ENCODE measurements at regions not wholly inside any gene's neighbourhood (a gene's known extent, or its start where the extent isn't known, plus 50 kb on each side); places are given as distances from the start of the nearest gene placed in this dataset.

DNA sequence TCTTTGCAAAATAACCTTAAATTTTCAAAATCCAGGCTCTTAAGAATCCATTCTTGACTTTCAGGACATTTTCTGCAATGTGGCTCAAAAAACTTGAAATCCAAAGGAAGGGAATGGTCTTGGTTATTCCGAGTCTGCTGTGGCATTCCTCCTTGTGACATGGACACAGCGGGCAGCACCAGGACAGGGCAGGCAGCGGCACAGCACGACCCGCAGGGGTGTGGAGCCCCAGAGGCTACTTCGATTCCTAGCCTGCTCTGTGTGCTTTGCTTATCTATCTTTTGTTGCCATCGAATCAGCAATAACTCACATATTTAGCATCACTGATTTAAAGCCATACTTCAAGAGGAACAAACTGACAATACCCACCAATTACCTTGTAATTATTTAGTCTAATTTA, 420.2 kb upstream of the IRX1 start:
- TF ChIP-seq, protein P1, sequence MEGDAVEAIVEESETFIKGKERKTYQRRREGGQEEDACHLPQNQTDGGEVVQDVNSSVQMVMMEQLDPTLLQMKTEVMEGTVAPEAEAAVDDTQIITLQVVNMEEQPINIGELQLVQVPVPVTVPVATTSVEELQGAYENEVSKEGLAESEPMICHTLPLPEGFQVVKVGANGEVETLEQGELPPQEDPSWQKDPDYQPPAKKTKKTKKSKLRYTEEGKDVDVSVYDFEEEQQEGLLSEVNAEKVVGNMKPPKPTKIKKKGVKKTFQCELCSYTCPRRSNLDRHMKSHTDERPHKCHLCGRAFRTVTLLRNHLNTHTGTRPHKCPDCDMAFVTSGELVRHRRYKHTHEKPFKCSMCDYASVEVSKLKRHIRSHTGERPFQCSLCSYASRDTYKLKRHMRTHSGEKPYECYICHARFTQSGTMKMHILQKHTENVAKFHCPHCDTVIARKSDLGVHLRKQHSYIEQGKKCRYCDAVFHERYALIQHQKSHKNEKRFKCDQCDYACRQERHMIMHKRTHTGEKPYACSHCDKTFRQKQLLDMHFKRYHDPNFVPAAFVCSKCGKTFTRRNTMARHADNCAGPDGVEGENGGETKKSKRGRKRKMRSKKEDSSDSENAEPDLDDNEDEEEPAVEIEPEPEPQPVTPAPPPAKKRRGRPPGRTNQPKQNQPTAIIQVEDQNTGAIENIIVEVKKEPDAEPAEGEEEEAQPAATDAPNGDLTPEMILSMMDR (conservative IDR thresholded peaks at IDR 0.05) = no peak
- TF ChIP-seq EZH2 (IDR thresholded peaks at IDR 0.05; ENCODE audit: low read depth) = no peak
